Dermis blood vessel endothelial cell (primary cell): ENCODE measurements at regions not wholly inside any gene's neighbourhood (a gene's known extent, or its start where the extent isn't known, plus 50 kb on each side); places are given as distances from the start of the nearest gene placed in this dataset.

ENCODE experiments used
- DNase-seq: peaks from one replicate; pipeline ENCODE4 v3.0.0; 2010

DNA sequence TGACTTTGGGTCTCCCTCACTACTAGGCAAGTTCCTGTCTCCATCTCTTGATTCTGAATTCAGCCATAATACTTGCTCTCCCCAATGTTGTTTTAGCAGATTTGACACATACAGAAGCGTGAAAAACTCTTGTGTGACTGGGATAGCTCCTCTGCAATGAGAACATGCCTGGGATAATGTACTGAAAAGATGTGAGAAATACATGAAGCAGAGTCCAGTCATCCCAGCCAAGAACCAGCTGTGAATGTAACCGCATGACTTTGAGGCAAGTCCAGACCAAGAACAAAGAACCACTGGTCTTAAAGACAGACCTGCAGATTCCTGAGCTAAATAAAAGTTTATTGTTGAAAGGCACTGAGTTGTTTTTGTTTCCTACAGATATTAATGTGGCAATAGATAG lies 135.0 kb downstream of the NMUR2 start:
- no peak for DNase-seq

DNA sequence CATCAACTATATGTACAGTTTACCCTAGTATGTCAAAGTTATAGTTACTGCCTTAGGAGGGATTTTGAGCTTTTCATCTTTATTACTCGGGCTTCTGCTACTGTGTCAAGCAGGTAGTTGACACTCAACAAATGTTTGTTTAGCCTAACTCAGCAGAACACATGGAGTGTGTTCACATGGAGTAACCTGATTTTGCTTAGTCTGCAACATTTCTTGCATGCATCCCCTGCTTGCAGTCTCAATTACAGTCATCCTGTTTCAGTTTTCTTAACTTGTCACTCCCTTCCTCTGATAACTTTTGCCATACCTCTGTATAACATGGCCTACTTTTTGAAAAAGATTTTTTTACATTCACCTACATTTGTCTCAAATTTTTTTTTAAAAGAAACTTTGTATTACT lies 135.5 kb downstream of the NMUR2 start:
- no peak for DNase-seq

- no peak for DNase-seq
Observed at GRCh38 chr5:152264645-152265254, 140.3 kb downstream of the NMUR2 start.

DNA sequence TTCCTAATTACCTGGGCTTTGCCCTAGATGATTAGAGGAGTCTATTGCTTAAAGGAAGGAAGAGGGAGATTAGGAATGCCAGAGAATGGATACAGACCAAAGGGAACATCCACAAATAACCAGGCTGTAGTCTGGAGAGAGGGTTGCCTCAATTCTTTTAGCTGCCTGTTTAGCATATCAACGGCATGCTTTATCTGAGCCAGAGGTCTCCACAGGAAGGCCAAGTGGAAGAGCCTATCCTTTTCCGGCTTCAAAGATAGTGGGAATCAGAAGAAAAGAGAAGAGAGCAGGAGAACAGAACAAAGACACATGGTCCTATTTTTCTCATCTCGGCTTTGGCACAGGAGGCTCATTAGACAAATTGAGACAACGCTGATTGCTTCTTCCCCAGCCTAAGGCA lies 142.4 kb downstream of the NMUR2 start:
- no peak for DNase-seq

DNA sequence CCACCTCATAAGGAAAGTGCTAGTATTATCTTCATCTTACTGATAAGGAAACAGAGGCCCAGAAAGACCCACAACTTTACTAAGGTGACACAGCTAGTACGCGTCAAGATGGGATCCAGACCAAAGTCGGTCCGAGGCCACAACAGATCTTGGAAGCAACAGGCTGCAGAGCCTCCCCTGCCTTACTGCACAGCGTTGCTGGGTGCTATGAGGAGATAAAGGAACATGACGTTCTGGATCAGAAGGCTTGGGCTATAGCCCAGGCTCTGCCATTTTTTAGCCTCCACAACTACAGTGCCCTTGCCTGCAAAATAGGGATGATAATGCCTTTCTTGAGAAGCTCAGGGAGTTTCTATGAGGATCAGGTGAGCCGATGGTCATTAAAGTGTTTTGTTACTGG lies 144.1 kb downstream of the NMUR2 start:
- DNase-seq, result no peak

DNA sequence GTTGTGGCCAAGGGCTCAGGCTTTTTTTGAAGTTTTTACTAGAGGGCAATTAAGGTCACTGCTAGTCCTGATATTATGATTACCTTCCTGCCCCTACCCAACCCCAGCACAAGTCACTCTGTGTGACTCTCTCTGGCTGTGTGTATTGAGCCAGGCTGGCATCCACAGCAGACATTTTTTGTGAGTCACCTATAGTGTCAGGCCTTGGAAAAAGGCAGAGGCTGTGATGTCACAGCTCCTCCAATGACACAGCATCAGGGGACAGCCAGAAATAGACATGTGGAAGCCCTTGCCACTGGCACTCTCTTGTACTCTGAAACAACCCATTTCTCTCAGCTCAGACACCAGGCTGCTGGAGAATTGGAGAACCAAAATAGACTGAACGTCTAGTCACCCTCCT lies 145.4 kb downstream of the NMUR2 start:
- no peak for DNase-seq

GRCh38 chr5:152256580-152256979 lies 148.5 kb downstream of the NMUR2 start:
- no peak for DNase-seq

GRCh38 chr5:152255411-152255810 lies 149.7 kb downstream of the NMUR2 start:
- no peak for DNase-seq

DNA sequence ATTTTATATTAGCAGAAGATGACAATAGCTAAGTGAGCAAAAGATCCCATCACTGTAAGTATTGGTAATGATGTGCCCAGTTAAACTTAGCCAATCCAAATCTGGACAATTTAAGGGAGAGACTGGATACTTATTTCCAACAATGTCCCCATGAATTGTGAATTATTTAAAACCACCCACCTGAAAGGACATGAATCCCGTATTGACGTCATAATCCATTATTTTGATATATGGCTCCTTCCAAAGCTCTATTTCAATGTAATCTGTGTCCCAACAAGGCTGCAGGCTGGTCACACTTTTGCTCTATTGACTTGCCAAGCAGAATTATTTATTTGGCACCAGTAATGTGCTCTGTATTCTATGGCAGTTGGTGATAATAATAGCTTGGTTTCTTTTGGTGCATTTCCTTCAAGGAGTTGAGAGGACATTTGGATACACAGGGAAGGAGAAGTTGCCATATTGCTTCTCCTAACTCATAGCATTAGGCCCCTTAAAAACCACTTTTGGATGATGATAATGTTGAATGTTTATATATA lies 157.2 kb downstream of the NMUR2 start:
- DNase-seq, result no peak

DNA sequence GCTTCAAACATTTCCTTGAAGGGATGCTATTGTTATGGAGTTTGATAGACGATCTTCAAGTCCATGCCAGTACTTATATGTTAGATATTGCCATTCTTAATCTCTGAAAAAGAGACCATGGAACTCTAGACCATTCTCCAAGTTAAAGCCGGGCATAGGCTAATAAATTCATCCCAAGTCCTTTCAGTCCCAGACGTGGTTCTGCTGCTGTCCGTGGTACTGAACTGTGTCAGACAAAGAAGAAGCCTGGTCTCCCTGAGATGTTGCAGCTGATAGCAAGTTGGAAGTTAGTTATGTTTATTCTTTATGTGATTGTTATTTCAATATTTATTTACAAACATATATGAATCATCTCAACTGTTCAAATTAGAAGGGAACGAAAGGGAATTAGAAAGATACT lies 158.7 kb downstream of the NMUR2 start:
- DNase-seq, result peak; percentile 3

DNA sequence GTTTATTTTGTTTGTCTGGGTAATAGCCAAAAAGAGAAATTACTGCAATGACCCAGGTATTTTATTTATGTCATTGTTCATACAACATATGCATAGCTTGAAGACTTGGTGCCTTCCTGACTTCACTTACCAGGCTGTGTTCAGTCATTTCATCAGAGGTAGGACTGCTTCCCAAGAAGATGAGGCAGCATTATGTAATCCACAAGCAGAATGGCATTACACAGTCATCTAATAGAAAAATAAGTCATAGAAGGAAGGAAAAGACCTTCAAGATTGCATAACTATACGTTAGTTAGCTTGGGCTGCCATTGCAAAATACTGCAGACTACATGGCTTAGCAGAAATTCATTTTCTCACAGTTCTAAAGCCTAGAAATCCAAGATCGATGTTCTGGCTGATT lies 167.5 kb downstream of the NMUR2 start:
- no peak for DNase-seq

- DNase-seq, result no peak
Observed at GRCh38 chr5:152226191-152226590, 178.9 kb downstream of the NMUR2 start.

DNA sequence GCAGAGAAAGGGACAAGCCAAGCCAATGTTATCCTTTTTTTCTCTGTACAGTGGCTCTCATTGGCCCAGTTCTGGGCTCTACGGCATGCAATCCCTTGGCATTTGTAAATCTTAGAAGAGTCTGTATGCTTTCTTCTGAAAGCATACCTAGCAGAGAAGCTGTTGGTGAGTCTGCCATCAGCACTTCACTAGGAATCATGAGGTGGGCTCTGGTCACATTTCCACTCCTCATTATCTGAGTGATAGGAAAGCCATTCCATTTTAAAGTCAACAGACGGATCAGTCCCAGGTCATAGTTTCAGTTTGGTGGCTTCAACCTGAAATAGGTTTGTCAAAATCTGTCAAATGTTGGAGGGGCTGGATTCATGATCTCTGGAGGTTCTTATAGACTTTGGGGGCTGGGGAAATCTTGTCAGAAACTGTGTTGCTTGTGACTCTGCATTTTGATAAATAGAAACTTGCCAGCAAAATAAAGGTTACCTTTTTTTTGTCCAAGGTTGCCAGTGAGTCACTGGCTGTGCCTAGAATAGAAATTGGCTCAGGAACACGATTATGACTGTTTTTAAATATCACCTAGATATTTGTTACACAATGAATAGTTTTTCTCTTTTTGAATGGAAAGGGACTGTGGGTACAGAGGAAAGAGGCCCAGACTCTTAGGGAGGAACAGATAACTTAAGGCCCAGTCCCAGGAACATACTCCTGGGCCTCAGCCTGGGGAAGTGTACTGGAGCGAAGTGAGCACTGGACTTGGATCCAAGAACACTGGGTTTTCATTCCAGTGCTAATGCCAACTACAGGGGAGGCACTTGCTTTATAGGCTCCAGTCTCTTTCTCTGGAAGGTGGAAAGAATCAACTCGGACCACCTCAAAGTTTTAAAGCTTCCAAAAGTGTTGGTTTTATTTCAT lies 183.1 kb downstream of the NMUR2 start:
- DNase-seq, result no peak

DNA sequence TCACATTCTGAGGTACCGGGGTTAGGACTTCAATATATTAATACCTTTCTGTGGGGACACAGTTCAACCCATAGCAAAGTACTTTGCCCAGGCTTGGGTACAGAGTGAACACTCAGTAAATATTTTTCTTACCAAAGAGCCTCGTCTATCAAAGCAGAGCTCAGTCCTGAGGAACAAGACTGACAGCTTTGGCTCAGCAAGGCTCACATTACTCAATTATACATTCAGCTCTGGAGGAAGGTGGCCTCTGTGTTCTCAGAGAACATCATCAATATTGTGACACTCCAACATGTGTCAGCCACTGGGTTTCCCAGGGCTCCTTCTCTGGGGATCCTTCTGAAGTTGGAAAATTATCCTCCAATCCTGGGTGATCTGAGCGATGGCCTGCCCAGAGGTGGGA lies 186.4 kb downstream of the NMUR2 start:
- DNase-seq, result no peak

DNA sequence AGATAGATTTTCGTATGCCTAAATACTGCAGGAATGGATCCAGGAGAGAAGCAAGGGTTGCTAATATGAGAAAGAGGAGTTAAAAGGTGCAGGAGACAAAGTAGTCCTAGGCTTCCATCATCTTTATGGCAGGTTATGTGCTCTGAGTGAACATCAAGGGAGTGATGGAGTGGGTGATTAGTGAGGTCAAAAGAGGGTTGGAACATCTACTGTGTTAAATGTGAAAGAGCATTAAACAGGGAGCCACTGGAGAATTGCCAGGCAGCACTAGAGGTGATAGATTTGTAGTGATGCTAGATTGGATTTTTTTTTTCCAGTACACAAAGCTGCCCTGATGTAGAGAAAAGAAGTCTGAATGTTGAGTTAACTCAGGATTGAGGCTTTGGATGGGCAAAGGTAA lies 199.3 kb downstream of the NMUR2 start:
- DNase-seq, result no peak

- DNase-seq, result no peak
Observed at GRCh38 chr5:152202321-152202720, 202.8 kb downstream of the NMUR2 start.

GRCh38 chr5:152193391-152194107 lies 211.5 kb downstream of the NMUR2 start:
- no peak for DNase-seq

DNA sequence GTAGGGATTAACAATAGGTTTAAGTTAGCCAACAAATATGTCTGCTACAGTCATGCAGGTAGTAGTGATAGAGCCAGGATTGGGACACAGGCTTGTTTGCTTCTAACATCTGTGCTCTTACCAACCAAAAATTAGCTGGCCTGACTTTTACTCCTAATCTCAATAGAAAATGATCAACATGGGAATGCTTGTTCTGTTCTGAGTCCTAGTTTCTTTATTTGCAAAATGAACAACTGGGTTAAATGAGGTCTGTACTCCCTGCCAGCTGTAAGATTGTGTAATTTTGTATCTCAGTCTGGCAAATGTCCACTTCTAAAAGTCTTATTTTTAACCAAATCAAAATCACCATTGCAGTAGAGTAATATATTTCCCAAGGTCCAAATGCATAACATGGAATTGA lies 216.8 kb downstream of the NMUR2 start:
- DNase-seq, result no peak

DNA sequence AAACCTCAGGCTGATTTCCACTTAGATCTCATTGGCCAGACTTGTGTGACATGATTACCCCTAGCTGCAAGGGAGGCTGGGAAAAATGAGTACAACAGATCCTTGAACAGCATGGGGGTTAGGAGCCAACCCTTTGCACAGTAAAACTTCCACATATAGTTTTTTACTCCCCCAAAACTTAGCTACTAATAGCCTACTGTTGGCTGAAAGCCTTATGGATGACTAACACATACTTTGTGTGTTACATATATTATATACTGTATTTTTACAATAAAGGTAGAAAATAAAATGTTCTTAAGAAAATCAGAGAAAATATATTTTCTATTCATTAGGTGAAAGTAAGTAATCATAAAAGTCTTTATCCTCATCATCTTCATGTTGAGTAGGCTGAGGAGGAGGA lies 217.4 kb downstream of the NMUR2 start:
- DNase-seq, result no peak

DNA sequence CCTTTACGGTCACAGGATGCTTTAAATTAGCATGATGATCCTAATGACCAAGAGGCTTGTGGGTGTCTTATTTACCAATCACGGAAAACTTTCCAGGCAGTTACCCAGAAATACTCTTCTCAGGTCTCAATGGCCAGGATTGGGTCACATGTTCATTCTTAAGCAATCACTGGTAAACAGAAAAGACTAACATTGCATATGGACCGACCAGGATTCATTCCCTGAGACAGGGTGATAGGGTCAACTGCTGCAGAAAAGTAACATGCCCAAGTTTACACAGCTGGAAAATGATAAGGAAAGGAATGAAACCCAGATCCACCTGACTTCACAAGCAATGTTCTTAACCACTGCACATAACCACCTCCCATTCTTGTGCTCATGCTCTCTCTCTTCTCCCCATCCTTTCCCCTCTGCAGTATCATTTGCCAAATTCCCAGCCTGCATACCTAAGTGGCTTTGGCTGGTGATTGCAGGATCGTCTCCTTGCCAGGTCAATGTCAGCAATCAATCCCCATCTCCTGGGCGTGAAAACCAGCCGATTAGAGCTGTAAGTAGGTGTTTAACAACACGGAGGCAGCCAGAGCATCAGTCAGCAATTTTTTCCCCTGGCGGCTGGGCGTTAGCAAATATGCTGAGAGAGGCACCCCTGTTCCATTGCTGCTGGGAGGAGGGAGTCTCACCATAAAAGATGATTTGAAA lies 219.4 kb downstream of the NMUR2 start:
- DNase-seq, result no peak

GRCh38 chr5:152184266-152184665 lies 220.8 kb downstream of the NMUR2 start:
- DNase-seq, result no peak

- DNase-seq, result no peak
Observed at GRCh38 chr5:152181461-152181860, 223.6 kb downstream of the NMUR2 start.

GRCh38 chr5:152178350-152178699 lies 226.8 kb downstream of the NMUR2 start:
- no peak for DNase-seq
